T-helper 1 cell treated with Interleukin-12 subunit alpha and Interleukin-12 subunit beta and Interleukin-4 antibody, amounts not matched to agents 30 ng/mL and 1 ng/mL, for 36 hours (primary cell): ENCODE measurements at regions not wholly inside any gene's neighbourhood (a gene's known extent, or its start where the extent isn't known, plus 50 kb on each side); places are given as distances from the start of the nearest gene placed in this dataset.

Experiments used
- intact Hi-C: fragments of 100-400 bp; cut with micrococcal nuclease; formaldehyde crosslinking; loops from one replicate; pipeline ENCODE4 v1.15.1; 2024

DNA sequence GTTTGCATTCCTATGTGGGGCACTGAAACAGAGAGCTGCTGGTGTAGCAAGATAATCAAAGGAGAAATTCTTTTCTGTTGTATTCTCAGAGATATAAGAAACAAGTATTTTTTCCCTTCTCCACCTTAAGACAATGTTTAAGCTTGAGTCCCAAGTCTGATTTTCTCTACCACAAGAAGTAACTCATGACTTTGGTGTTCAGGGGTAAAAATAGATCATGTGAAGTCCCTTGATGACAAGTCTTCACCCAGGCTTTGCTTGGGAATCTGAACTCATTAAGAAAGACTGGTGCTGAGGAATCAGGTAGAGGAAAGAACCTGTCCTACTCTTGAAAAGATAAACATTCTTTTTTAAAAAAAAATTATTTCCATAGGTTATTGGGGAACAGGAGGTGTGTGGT is 205.6 kb downstream of the ALDH8A1 start:
- intact Hi-C loops, result no loop called here

DNA sequence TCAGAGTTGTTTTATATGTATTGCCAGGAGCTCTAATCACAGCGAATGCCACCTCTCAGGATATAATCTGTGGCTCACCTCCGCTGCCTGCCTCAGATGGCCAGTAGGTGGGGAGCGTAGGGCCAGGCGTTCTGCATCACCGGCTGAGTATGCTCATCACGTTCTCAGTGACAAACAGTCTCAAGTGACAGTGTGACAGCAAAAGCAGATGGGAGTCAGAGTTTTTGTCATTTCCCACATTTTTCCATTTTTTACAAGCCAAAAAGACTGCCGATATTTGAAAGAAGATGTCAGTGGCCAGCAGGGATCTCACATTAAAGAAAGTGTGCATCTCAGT is 208.7 kb downstream of the ALDH8A1 start:
- intact Hi-C loops, result no loop called here

DNA sequence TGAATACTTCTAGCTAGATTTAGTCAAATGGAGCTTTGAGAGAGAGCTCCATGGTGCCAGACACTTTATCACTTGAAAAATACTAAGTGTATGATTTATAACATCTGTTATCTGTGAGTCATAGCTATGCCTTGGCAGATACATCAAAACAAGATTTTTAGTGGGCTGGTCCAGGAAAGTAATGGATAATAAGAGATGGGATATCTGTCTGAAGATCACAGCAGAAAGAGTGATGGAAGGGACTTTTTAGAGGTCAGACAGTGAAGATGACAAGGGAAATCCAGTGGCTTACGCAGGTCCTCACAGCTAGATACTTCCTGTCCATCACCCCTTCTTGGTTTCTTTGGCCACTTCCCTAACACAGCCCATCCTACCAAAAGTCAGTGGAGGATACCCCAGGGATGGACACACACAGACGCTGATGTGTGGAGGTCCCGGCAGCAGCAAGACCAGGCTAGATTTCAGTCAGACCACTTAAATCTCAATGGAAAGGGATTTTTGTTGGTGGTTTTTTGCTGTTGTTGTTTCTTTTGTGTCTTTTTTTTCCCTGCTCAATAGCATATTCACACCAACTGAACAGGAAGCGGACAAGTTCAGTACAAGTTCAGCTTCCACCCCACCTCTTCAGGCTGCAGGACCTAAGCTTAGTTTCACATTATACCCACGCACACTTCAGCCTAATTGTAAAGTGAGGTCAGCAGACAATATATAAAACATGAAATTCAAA is 209.3 kb downstream of the ALDH8A1 start:
- intact Hi-C loops, result no loop called here

DNA sequence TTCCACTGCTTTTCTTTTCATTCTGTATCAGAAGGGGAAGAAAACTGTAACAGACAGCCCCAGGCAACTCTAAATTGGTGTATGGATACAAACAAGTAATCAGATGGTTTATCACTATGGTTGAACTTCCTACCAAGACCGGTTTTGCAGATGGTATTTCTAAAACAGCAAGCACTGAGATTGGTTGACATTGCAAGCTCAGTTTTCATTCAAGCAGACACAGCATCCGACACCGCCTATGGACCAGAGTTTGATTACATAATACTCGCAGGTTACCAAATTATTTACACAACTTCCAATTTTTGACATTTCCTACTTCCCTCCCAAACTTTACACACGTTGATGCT is 209.9 kb downstream of the ALDH8A1 start:
- intact Hi-C loops, result no loop called here

DNA sequence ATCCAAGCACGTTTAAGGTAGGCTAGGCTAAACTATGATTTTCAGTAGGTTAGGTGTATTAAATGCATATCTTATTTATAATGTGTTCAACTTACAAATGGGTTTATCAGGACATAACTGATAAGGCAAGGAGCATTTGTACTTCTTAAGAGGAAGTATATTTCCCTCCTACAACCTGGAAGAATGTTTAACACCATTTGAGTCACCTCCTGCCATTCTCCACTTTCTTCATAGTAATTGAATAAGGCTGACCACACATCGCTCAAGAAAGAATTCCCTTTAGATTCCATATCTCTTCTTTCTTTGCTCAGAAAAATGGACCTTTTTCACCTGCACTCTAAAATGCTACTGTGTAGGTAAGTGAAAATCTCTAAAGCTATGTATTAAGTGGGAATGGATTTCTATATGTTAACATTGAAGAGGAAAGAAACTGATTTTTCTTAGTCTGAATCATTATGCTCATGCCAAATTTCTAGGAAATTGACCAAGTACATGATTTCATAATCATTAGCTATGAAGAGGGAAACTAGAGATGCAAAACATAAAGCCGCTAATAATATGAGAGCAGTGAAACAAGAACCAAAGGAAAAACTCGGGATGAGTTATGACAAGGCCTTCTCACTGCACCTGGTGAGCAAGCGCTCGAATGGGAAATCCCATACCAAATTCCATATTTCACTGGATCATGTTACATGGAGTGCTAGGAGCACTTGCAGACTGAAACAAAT is 210.4 kb downstream of the ALDH8A1 start:
- intact Hi-C loops, result no loop called here

DNA sequence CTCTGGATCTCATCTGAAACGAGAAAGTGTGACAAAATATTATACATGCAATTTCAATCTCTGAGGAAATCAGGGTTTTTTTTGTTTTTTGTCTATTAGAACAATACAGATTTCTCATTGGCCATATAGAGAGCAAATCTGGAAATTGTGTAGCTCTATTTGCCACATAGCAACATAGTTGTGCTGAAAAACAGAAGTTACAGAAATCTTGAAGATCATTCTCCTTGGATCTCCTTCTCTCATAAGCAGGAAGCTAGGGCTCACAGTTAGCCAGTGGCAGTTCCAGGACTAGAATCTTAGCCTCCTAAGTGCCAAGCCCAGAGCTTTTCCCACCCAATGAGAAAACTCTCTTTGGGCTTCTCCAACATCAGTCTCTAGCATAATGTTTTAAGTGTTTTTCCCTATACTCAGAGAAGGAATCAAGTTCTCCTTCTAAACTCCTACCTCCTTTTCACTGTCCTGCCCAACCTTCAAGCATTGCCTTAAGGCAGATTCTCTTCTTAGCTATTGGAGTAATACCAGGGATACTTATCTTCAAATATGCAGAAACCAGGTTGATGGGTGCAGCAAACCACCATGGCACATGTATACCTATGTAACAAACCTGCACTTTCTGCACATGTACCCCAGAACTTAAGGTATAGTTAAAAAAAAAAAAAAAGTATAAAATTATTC is 211.6 kb downstream of the ALDH8A1 start:
- intact Hi-C loops, result no loop called here

DNA sequence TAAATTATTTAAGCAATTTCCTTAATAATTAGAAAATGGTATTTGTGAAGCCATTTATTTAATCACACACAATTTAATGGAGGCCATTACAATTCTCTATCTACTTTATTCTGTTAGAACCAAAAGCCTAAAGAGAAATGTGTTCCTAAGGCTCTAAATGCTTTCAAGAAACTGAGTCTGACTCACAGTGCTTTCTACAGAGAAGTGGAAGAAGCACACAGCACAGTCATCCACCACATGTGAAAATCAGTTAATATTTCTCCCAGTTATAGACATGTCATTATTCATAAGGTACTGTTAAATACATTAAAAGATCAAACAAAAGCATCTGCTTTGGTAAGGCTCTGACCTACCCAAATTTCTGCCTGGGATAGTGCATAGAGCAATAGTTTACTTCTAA is 214.4 kb downstream of the ALDH8A1 start:
- intact Hi-C loops, result no loop called here

DNA sequence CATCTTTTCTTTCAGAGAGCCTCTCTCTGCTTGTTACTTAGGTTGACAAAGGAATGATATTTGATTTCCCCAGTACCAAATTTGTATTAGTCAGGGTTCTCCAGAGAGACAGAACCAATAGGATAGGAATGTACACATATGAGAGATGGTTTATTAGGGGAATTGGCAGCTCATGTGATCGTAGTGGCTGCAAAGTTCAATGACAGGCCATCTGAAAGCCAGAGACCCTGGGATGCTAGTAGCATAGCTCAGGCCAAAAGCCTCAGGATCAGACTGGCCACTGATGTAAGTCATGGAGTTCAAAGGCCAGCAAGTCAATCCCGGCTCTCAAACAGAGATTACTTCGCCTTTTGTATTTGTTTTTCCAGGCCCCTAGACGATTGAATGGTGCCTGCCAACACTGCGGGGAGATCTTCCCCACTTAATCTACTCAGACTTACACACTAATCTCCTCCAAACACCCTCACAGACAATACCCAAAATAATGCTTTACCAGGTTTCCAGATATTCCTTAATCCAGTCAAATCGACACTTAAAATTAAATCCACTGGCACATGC is 215.5 kb downstream of the ALDH8A1 start:
- intact Hi-C loops, result no loop called here

DNA sequence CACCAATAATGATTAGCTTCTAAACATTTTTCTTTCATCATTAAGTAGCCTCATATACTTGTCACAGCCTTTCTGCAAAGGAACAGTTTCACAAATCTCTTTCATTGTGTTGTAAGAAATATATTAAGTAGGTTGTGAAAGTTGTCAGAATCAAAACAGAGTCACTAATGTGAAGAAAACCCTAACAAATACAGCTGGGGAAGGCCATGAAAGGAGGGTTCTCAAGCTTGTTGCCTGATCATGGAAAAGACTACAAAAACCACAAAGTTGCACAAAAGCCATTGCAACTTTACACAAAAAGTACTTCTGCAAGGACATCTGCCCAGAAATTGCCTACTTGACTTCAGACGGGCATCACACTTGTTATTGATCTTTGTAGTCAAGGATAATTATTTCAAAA is 216.1 kb downstream of the ALDH8A1 start:
- intact Hi-C loops, result no loop called here

DNA sequence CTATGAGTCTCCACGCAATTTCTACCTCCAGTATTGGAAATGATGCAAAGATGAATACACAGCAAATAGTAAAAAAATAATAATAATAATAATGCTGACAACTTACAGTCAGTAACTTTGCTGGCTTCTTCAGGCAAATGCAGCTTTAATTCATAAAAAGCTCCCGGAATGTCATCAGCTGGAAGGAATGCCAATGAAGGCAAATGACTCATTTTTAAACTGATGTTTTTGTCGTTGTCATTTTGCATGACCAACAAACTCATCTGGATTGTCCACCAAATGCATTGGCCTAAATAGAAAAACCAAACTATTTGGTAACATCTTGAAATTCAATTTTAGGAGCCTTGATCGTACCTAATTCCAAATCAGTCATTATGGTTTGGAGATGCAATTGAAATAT is 217.1 kb downstream of the ALDH8A1 start:
- intact Hi-C loops, result no loop called here

DNA sequence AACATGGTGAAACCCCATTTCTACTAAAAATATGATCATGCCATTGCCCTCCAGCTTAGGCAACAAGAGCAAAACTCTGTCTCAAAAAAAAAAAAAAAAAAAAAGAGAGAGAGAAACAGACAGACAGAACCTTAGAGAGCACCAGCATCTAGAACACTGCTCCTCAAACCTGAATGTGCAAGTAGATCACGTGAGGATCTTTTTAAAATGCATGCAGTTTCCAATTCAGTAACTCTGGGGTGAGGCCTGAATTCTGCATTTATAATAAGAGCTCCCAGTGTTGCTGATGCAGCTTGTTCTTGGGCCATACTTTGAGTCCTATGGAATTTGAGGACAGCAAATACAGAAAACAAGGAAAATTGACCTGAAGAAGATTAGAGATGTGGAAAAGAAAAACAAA is 218.3 kb downstream of the ALDH8A1 start:
- intact Hi-C loops, result no loop called here

DNA sequence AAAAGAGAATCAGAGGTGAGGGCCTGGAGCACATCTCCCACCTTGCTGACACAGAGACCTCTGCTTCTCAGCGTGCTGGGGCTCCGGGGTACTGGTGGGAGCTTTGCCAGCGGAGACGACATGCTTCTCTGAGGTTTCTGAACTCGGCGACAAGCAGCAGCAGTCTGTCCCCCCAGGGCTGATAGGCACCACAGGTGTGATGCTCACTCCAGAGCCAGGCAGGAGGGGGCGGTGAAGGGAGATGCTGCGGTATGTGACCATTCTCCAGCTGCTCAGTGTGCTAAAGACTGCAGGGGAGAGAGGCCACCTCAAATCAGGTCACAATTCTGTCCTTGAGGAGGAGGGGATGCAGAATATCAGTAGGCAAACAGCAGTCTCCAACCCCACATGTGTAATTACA is 219.9 kb downstream of the ALDH8A1 start:
- intact Hi-C loops, result no loop called here

DNA sequence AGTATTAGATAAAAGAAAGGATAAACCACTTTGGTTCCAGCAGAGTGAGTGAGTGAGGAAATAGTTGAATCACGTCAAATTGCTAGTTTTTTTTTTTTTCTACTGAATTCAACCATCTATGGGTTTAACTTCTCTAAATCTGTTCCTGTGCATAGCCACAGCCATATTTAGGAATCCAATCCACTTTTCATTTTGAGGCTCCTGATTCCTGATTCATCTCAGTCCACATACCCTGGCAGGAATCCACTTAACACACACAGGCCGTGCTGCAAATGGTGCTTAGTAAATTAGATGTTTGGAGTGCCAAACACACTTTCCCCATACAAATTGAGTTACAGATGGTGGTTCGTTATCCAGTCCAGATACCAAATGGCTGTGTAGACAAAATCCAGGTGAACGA is 220.3 kb downstream of the ALDH8A1 start:
- intact Hi-C loops, result no loop called here

DNA sequence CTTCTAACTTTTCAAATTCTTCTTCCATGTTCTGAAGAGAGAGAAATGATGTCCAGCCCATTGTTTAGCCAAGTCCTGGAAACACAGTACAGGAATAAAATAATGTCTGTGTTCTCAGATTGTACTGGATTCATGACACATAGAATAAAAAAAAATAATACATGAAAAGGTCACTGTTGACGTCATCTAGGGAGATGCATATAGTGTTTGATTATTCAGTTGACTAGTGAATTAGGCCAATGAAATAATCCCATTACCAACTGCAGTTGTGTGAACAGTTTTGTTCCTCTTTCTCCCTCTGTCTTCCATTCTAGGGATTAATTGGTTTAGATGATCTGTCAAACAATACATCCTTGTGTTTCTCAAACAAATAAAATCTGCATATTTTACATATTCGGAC is 222.8 kb downstream of the ALDH8A1 start:
- intact Hi-C loops, result no loop called here

DNA sequence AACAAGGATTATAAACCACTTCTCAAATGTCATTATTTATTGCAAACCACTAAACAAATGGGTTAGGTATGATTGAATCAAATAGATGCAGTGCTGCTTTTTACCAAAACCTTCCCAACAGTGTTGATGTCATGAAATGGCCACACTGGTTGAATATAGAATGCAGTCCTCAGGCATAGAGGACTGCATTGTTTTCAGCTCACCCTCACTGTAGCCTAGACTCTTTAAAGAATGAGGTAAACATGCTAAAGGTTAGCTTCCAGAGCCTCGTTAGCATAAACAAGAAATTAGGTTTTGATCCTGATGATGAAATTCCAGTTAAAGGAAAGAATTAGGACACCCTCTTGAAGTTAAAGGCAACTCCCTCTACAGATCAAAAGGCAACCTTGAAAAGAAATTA is 224.3 kb downstream of the ALDH8A1 start:
- intact Hi-C loops, result no loop called here

DNA sequence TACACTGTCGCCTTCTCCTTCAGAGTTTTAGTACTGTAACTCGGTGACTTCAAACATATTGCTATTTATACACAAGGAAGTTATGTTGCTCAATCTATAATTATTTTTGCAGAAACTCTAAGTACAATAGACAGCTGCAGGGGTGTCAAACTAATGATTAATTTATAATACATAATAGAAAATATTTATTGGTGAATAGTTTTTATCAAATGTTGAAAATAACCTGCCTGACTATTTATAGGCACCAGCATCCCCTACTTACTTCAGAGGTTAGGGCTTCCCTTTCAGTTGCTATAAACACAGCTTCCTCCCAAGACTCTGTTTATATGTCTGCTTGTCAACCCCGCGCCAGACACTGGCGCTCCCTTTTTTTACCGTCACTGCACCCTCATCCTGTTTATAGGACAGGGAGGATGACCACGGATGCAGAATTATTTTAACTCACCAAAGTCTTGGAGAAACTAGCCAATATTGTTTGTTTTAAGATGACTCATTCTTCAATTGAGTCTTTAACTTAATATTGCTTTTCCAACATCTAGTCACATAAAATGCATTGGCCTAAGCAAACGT is 225.0 kb downstream of the ALDH8A1 start:
- intact Hi-C loops, result no loop called here

DNA sequence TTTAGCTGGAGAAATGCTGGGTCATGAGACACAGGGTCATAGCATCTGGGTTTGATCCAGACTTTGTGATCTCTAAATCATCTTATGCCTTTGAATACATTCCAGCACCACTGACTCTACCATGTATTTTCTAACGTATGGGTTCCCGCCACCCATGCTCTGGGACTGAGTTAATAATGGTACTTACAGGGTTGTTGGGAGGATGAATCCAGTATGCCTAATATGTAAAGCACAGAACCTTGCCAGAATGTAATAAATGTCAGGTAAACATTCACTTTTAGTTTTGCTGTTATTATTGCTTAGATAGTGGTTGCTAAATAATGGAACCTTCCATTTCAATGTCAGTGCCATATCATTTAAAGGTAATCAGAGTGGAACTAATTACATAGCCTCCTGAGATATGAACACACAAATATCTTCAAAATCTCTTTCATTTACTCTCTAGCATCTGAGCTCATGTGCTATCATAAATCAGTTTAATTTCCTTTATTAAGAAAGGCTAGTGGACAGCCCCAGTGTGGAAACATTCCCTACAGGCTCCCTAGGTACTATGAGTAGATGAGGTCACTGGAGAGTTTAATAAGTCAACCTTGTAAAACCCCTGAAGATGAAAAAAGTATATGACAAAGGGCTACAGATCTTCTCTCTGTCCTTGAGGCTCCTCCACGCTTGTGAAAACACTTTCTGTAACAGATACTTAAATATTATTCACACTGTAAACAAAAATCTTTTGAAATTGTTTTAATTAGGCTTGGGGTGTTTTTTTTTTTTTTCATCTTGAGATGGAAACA is 226.6 kb downstream of the ALDH8A1 start:
- intact Hi-C loops, result no loop called here

DNA sequence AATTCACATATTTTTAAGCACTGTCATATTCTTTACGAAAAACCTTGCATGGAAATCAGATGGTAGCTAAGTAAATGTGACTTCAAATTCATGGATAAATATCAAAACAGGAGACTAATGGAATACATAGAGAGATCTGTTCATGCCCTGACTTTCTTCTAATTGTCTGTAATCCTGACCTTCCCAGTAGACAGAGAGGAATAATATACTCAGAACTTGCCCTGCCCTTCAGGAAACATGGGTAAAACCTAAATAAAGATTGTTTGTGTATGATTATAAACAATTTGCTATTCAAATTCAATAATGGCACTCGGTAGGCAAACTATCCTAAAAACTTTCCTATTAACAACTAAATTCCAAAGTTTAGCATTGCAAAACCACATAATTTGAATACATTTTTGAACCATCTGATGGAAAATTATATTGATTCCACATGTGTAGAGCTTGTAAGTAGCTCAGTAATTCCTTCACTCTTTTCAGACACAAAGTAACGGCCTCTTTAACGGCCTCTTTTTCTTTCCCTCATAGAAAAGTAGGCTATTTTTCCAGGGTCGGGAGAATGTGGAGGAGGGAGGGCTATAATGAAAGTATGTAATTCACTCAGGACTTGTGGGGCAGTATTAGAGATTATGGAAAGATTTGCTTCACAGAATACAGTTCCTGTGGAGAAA is 227.6 kb downstream of the ALDH8A1 start:
- intact Hi-C loops, result no loop called here

DNA sequence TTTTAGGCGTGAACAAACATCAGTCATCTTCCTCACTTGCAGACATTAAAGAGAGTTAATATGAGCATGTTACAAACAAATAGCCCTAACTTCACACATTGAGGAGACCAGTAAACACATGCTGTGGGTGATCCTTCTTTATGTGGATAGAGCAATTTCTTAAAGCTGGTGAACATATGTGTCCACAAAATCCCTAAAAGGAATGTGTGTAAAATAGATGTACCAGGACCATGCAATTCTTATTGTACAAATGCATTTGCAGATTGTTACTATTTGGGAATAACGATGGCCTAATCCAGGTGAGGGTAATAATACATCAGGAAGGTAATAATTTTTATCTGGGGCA is 228.9 kb downstream of the ALDH8A1 start:
- intact Hi-C loops, result no loop called here

DNA sequence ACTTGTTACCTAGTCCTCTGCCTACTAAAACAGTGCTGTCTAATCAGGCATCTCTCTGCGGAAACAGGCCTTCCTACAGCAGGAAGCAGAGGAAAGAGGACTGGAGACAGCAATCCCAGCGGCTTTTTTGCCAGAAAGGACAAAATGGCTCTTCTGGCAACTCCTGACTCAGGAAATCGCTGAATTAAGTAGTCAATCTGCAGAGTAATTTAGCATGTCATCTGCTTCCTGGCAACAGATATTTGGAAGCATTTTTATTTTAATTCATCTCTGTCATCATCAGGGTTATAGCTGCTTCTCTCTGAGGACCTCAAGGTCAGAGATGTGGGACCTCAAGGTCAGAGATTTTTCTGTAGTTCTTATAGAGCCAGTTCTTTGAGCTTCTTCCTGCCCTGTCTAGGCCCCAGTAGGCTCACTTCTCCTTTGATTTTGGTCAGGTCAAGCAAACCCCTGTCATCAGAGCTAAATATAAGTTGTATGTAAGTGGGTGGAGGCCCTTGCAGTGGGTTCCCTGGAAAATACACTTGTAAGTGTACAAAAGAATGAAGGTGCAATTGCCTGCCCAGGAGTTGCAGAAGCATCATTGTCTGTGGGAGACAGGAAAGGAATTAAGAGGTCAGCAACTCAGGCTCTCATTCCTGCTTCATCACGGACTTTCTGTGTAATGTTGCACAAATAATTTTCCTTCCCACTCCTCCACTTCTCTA is 229.4 kb downstream of the ALDH8A1 start:
- intact Hi-C loops, result no loop called here
